Fibroblast of lung (primary cell): ENCODE measurements at regions not wholly inside any gene's neighbourhood (a gene's known extent, or its start where the extent isn't known, plus 50 kb on each side); places are given as distances from the start of the nearest gene placed in this dataset.
"Not testable (repeated sequence)": the region's sequence is repeated elsewhere in the genome, so short reads cannot be mapped to it uniquely, and the experiment has no call there.

Source experiments
- DNase-seq, 2 donors: peaks; one replicate each; pipeline versions ENCODE4 v3.0.0 to v3.0.0-alpha.2; 2010; ENCODE audit warnings: low read depth in 2 of 2
- H2AFZ ChIP-seq: 2 replicates; pipeline ENCODE4 v1.5.1; 2012; ENCODE audit warnings: low read length, control low read depth, inconsistent platforms
- H3K27ac ChIP-seq: 2 replicates; pipeline ENCODE4 v1.5.1; 2011; ENCODE audit warnings: low read length, control low read depth; ENCODE audit not compliant: insufficient read depth
- H3K27me3 ChIP-seq: 2 replicates; pipeline ENCODE4 v1.5.1; 2011; ENCODE audit warnings: mild to moderate bottlenecking, low read length; ENCODE audit not compliant: control insufficient read depth, insufficient read depth
- H3K36me3 ChIP-seq: 2 replicates; pipeline ENCODE4 v1.5.1; 2011; ENCODE audit warnings: low read length; ENCODE audit not compliant: control insufficient read depth, insufficient read depth
- H3K4me1 ChIP-seq: 2 replicates; pipeline ENCODE4 v1.5.1; 2011; ENCODE audit warnings: low read length; ENCODE audit not compliant: control insufficient read depth, insufficient read depth; ENCODE audit errors: extremely low read depth
- H3K4me2 ChIP-seq: 2 replicates; pipeline ENCODE4 v1.5.1; 2011; ENCODE audit warnings: low read length, control low read depth; ENCODE audit not compliant: insufficient read depth; ENCODE audit errors: extremely low read depth
- H3K4me3 ChIP-seq, 4 experiments: fragments of 200-600 bp in 1 of 4; sonication (generic) in 1 of 4; replicated peaks in 1 of 4; 2 replicates each; pipeline ENCODE4 v1.5.1; 2011 to 2016; ENCODE audit warnings: low read length in 4 of 4, low read depth in 3 of 4, mild to moderate bottlenecking in 3 of 4, control low read depth in 2 of 4, inconsistent platforms in 1 of 4, mixed read lengths in 1 of 4; ENCODE audit not compliant: insufficient read depth in 1 of 4; ENCODE audit errors: control extremely low read depth in 1 of 4
- H3K79me2 ChIP-seq: 2 replicates; pipeline ENCODE4 v1.5.1; 2012; ENCODE audit warnings: mild to moderate bottlenecking, low read length, inconsistent platforms; ENCODE audit not compliant: control insufficient read depth, insufficient read depth
- H3K9ac ChIP-seq: 2 replicates; pipeline ENCODE4 v1.5.1; 2011; ENCODE audit warnings: mild to moderate bottlenecking, low read length, control low read depth; ENCODE audit not compliant: insufficient read depth
- H3K9me3 ChIP-seq: 2 replicates; pipeline ENCODE4 v1.5.1; 2012; ENCODE audit warnings: low read depth, low read length; ENCODE audit not compliant: control insufficient read depth, insufficient read depth
- H4K20me1 ChIP-seq: 2 replicates; pipeline ENCODE4 v1.5.1; 2011; ENCODE audit warnings: low read length; ENCODE audit not compliant: control insufficient read depth, insufficient read depth; ENCODE audit errors: extremely low read depth
- CTCF ChIP-seq, 2 donors: IDR thresholded peaks in 1 of 2; conservative IDR thresholded peaks in 1 of 2; 1 replicate in 1 of 2; 2 replicates in 1 of 2; pipeline ENCODE4 v1.5.1; 2011 to 2012; ENCODE audit warnings: low read length in 2 of 2, control low read depth in 1 of 2, inconsistent platforms in 1 of 2, low read depth in 1 of 2, mild to moderate bottlenecking in 1 of 2
- EZH2 ChIP-seq: IDR thresholded peaks from 2 replicates; pipeline ENCODE4 v1.5.1; 2012; ENCODE audit warnings: low read length, control low read depth, mild to moderate bottlenecking; ENCODE audit errors: missing control alignments

- no peaks in the 10 kb centered on the region for H3K79me2 ChIP-seq
- no peak overlapping the region for H3K27ac ChIP-seq
- no peaks in the 10 kb centered on the region for H3K27me3 ChIP-seq
- no peak overlapping the region for H3K4me3 ChIP-seq
- no peaks in the 10 kb centered on the region for H3K9me3 ChIP-seq
- no peak for DNase-seq
- H3K4me2 ChIP-seq = no peak overlapping the region
- no peaks in the 10 kb centered on the region for H3K36me3 ChIP-seq
- H3K4me1 ChIP-seq = no peaks in the 10 kb centered on the region
- no peak overlapping the region for H2AFZ ChIP-seq
- no peaks in the 10 kb centered on the region for H4K20me1 ChIP-seq
- no peak overlapping the region for H3K9ac ChIP-seq
- TF ChIP-seq CTCF (conservative IDR thresholded peaks at IDR 0.05 in 1 of 2, IDR thresholded peaks at IDR 0.05 in 1 of 2; ENCODE audit: low read depth in 1 of 2, low read length in 2 of 2) (no peak), EZH2 (no peak)
Observed at GRCh38 chr6:15739867-15740266, 77.0 kb upstream of the DTNBP1 start.

GRCh38 chr6:15739353-15739752 lies 76.5 kb upstream of the DTNBP1 start:
- Histone ChIP-seq H3K4me1 (no peaks in the 10 kb centered on the region), H3K36me3 (no peaks in the 10 kb centered on the region)

GRCh38 chr6:15738195-15738594 lies 75.4 kb upstream of the DTNBP1 start:
- not testable (repeated sequence) for H3K9ac ChIP-seq, H2AFZ ChIP-seq

More at GRCh38 chr6:15739353-15739752, 76.5 kb upstream of the DTNBP1 start:
- no peak for DNase-seq
- no peaks in the 10 kb centered on the region for H3K27me3 ChIP-seq
- H2AFZ ChIP-seq = no peak overlapping the region
- no peaks in the 10 kb centered on the region for H3K9me3 ChIP-seq
- TF ChIP-seq CTCF (conservative IDR thresholded peaks at IDR 0.05 in 1 of 2, IDR thresholded peaks at IDR 0.05 in 1 of 2; ENCODE audit: low read depth in 1 of 2, low read length in 2 of 2) (no peak), EZH2 (no peak)
- no peaks in the 10 kb centered on the region for H3K79me2 ChIP-seq
- H3K27ac ChIP-seq = no peak overlapping the region
- H3K9ac ChIP-seq = no peak overlapping the region
- no peak overlapping the region for H3K4me3 ChIP-seq
- no peak overlapping the region for H3K4me2 ChIP-seq
- no peaks in the 10 kb centered on the region for H4K20me1 ChIP-seq

More at GRCh38 chr6:15738195-15738594, 75.4 kb upstream of the DTNBP1 start:
- H4K20me1 ChIP-seq, H3K36me3 ChIP-seq, H3K4me2 ChIP-seq, H3K27me3 ChIP-seq, H3K4me3 ChIP-seq, H3K9me3 ChIP-seq, H3K4me1 ChIP-seq, H3K79me2 ChIP-seq, DNase-seq, H3K27ac ChIP-seq: not testable (repeated sequence)
